HG03439 (cell line): ENCODE measurements at regions not wholly inside any gene's neighbourhood (a gene's known extent, or its start where the extent isn't known, plus 50 kb on each side); places are given as distances from the start of the nearest gene placed in this dataset.

Experiments
- ATAC-seq: cut with Tn5 transposase; IDR thresholded peaks from one replicate; pipeline ENCODE4 v1.9.1; 2021; ENCODE audit warnings: mild to moderate bottlenecking, moderate library complexity; ENCODE audit not compliant: unreplicated experiment

DNA sequence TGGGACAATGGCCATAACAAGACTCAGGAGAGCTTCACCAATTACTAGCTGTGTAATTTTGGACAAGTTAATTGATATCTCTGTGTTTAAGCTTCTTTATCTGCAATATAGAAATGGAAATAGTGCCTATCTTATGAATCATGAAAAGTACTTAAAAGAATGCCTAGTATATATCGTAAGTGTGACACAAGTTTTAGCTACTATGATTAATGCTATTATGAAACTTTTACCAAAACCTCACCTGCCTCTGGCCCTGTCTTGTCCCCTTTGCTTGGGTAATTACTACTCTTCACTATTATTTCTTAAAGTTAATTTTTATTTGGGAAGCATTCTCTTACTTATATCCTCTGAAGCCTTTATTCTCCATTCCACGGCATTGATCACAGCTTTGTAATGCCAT, 75.0 kb upstream of the NETO1 start:
- ATAC-seq, result no peak

DNA sequence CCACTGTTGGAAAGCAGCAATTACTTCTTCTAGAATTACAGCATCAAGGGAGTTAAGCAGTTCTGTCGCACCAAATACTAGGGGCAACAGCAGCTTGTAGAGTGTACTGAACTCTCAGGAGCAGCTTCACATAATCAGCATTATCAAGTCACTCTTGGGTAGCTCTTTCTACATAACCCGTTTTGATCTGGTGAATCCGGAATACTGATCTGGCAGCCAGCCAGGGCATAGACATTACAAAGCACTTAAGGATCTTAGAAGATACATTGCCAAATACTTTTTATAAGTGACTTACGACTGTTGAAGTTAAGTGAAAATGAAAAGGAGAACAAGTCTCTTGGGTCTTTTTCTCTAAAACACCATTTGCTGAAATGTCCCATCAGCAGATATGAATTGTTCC, 73.2 kb upstream of the NETO1 start:
- no peak for ATAC-seq

DNA sequence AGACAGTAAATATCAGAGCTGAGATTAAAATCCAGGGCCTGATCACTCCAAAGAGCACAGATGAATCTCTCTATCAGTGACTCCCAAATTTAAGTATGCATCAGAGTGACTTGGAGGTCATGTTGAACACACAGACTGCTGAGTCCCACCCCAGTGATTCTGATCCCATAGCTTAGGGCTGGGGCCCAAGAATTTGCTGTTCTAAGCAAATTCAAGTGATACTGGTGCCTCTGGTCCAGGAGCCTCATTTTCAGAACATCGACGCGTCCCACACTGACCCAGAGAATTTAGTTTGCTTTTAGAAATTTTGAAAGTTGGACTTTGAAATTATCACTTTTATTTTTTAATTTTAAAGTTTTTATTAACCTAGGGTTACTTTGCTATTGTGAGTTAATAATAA, 72.7 kb upstream of the NETO1 start:
- no peak for ATAC-seq

DNA sequence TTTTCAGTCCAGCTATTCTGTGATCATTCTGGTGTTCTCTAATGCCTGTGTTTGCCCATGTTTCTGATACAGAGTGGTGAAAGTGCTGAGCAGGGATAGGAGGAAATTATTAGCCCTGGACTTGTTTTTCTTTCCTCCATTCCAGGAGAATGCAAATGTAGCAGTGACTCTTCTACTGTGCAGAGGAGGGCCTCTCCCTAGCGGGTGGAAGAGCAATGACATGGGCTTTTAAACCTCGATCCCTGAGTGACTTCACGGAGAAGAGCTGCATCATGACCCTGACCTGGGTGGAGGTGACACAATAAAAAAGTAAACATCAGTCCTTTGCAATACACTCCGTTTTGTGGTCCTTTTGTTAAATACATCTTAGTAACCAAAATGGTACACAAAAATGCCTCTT, 68.0 kb upstream of the NETO1 start:
- ATAC-seq, result no peak

DNA sequence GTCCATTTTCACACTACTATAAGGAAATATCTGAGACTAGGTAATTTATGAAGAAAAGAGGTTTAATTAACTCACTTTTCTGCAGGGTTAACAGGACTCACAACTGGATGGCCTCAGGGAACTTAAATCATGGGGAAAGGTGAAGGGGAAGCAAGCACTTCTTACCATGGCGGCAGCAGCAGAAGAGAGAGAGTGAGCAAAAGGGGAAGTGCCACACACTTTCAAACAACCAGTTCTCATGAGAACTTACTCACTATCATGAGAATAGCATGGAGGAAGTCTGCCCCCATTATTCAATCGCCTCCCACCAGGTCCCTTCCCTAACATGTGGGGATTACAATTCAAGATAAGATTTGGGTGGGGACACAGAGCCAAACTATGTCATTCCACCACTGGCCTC, 55.1 kb upstream of the NETO1 start:
- ATAC-seq, result no peak
